NT2/D1 (cell line): ENCODE measurements at regions not wholly inside any gene's neighbourhood (a gene's known extent, or its start where the extent isn't known, plus 50 kb on each side); places are given as distances from the start of the nearest gene placed in this dataset.

Source experiments
- DNase-seq: peaks from one replicate; pipeline ENCODE4 v3.0.0-alpha.2; 2011; ENCODE audit warnings: low read depth, low spot score
- H3K27me3 ChIP-seq: 2 replicates; pipeline ENCODE4 v1.6.0; 2011; ENCODE audit warnings: mild to moderate bottlenecking; ENCODE audit not compliant: insufficient read length, insufficient read depth
- H3K36me3 ChIP-seq: 2 replicates; pipeline ENCODE4 v1.6.1; 2011; ENCODE audit warnings: mild to moderate bottlenecking, low read length, mixed read lengths; ENCODE audit not compliant: insufficient read depth, insufficient read length
- H3K4me1 ChIP-seq: 2 replicates; pipeline ENCODE4 v1.5.1; 2011; ENCODE audit not compliant: insufficient read depth, insufficient read length
- H3K4me3 ChIP-seq: 2 replicates; pipeline ENCODE4 v1.5.1; 2011; ENCODE audit warnings: low read depth; ENCODE audit not compliant: insufficient read length
- H3K9ac ChIP-seq: 2 replicates; pipeline ENCODE4 v1.6.0; 2011; ENCODE audit warnings: low read depth; ENCODE audit not compliant: insufficient read length
- H3K9me3 ChIP-seq: 2 replicates; pipeline ENCODE4 v1.5.1; 2011; ENCODE audit warnings: mild to moderate bottlenecking, low read length; ENCODE audit not compliant: insufficient read depth
- SUZ12 ChIP-seq: IDR thresholded peaks from 2 replicates; pipeline ENCODE4 v1.6.1; 2011; ENCODE audit not compliant: insufficient read length, insufficient read depth; ENCODE audit errors: extremely low read depth
- YY1 ChIP-seq: IDR thresholded peaks from 2 replicates; pipeline ENCODE4 v1.6.1; 2011; ENCODE audit not compliant: insufficient read length, insufficient read depth
- ZNF274 ChIP-seq: IDR thresholded peaks from 2 replicates; pipeline ENCODE4 v1.6.1; 2011; ENCODE audit warnings: mild to moderate bottlenecking, low read depth, low read length

DNA sequence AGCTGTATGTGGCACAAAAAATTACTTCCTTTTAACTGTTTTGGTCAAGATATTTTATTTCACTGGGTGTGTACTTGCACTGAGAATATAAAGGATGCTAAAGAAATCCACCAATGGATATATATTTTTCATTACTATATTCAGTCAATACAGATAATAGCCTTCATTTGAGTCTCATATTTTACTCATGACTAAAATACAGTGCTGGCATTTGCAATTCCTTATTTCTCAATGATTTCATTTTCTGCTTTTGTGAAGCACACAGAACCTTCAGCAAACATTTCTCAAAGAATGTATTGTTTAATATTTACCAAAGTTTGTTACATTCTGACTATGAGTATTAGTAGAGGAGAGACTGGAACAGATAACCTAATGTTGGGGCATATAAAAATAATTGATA is 93.2 kb upstream of the SOX5 start:
- Histone ChIP-seq H3K9me3 (no peaks in the 10 kb centered on the region), H3K27me3 (no peaks in the 10 kb centered on the region), H3K4me3 (no peak overlapping the region), H3K36me3 (no peaks in the 10 kb centered on the region), H3K9ac (no peak overlapping the region), H3K4me1 (no peaks in the 10 kb centered on the region)
- TF ChIP-seq YY1 (no peak), ZNF274 (no peak), SUZ12 (no peak)
- no peak for DNase-seq

- no peaks in the 10 kb centered on the region for H3K4me1 ChIP-seq
- no peaks in the 10 kb centered on the region for H3K27me3 ChIP-seq
- TF ChIP-seq YY1 = no peak
- TF ChIP-seq SUZ12 = no peak
- no peak for TF ChIP-seq ZNF274
- DNase-seq = no peak
- no peaks in the 10 kb centered on the region for H3K36me3 ChIP-seq
- H3K9ac ChIP-seq = no peak overlapping the region
- no peaks in the 10 kb centered on the region for H3K9me3 ChIP-seq
- H3K4me3 ChIP-seq = no peak overlapping the region
Measured at GRCh38 chr12:24039113-24039525, 89.6 kb upstream of the SOX5 start.

- Histone ChIP-seq H3K4me1 (no peaks in the 10 kb centered on the region), H3K27me3 (no peaks in the 10 kb centered on the region), H3K4me3 (no peak overlapping the region), H3K9me3 (no peaks in the 10 kb centered on the region), H3K9ac (no peak overlapping the region), H3K36me3 (no peaks in the 10 kb centered on the region)
- TF ChIP-seq SUZ12 (no peak), ZNF274 (no peak), YY1 (no peak)
- peak; percentile 28 for DNase-seq
Measured at GRCh38 chr12:24038211-24038997, 88.9 kb upstream of the SOX5 start.

DNA sequence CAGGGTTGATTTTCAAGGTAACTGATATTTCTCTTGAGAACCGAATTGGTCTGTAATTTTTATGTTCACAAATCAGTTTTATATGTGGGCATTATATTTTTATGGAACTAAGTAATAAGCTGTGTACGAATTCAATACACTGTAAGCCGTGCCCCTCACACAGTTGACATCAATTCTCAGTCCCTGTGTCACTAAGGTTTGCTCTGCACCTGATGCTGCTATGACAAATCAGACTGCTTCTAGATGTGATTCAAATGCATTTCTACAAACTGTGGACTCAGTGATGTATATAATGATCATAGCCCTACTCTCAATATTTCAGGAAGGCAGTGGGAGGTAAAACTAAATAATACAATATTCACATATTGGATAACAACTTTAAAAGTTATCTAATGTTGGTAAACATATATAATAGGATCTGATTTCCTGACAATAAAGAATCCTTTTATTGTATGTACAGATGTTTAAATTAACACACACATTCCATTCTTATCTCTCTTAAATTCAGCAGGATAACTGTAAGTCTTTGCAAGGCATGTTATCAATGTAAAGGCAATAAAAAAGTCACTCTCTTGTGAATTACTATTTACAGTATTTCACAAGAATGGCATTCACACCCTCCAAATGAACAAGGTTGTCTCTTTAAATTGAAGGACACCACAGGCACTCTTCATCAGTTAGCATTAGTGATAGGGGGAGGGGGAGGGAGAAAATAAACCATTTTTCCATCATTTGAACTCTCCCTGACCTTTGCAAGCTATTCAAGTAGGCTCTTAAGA is 87.2 kb upstream of the SOX5 start:
- no peaks in the 10 kb centered on the region for H3K36me3 ChIP-seq
- no peak for DNase-seq
- no peaks in the 10 kb centered on the region for H3K4me1 ChIP-seq
- TF ChIP-seq ZNF274 = no peak
- no peak for TF ChIP-seq SUZ12
- no peak overlapping the region for H3K4me3 ChIP-seq
- no peaks in the 10 kb centered on the region for H3K9me3 ChIP-seq
- H3K9ac ChIP-seq = no peak overlapping the region
- H3K27me3 ChIP-seq = no peaks in the 10 kb centered on the region

DNA sequence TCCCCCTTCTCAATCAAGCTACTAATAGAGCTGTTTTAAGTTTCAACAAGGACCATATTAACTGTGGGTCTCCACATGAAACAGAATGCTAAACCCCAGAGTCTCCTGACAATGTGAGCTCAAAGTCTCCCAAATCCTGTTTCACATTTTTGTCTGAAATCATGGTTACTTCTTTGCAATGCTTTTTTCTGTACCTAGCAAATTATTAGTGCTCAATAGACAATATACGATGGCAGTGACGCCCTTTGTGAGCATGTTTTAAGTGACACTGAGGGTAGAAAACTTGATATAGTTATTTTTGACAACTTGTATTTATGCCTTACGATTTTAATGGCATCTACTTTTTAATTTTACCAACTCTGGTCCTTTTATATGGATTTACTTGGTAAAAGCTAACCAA is 85.4 kb upstream of the SOX5 start:
- Histone ChIP-seq H3K4me1 (no peaks in the 10 kb centered on the region), H3K4me3 (no peak overlapping the region), H3K9me3 (peaks cover 5% of the 10 kb centered on the region; the same call in 1 of the 2 replicates), H3K9ac (no peak overlapping the region), H3K36me3 (no peaks in the 10 kb centered on the region), H3K27me3 (no peaks in the 10 kb centered on the region)
- TF ChIP-seq SUZ12 = no peak
- no peak for TF ChIP-seq ZNF274
- no peak for DNase-seq

DNA sequence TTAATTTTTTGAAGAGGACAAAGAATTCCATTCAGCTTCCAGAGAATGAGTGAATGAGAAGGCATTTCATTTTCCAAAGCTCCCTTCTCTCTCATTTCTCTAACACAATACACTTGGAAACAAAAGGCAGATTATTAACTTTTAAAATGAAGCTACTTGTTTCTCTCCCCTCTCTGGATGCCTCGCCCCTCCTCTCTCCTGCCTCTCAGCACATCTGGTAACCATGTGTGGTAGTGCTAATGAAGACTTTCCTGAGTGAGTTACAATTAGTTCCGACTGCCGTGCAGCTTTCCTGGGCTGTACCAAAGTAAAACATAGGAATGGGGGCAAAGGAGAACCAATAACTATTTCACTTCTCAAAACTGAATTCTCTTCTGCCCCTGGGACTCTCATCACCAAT is 84.7 kb upstream of the SOX5 start:
- no peaks in the 10 kb centered on the region for H3K36me3 ChIP-seq
- DNase-seq = no peak
- H3K9me3 ChIP-seq = peaks cover 5% of the 10 kb centered on the region; the same call in 1 of the 2 replicates
- no peak overlapping the region for H3K4me3 ChIP-seq
- no peaks in the 10 kb centered on the region for H3K4me1 ChIP-seq
- no peak overlapping the region for H3K9ac ChIP-seq
- no peak for TF ChIP-seq YY1
- no peak for TF ChIP-seq SUZ12
- no peaks in the 10 kb centered on the region for H3K27me3 ChIP-seq

- Histone ChIP-seq H3K4me3 (no peak overlapping the region), H3K4me1 (no peaks in the 10 kb centered on the region), H3K9ac (no peak overlapping the region), H3K9me3 (peaks cover 8% of the 10 kb centered on the region; the same call in 1 of the 2 replicates), H3K36me3 (no peaks in the 10 kb centered on the region), H3K27me3 (no peaks in the 10 kb centered on the region)
- TF ChIP-seq SUZ12 = no peak
- TF ChIP-seq ZNF274 = no peak
- no peak for TF ChIP-seq YY1
- peak; percentile 16 for DNase-seq
Measured at GRCh38 chr12:24027352-24027751, 77.9 kb upstream of the SOX5 start.
